ENCODE measurements at regions not wholly inside any gene's neighbourhood (a gene's known extent, or its start where the extent isn't known, plus 50 kb on each side); places are given as distances from the start of the nearest gene placed in this dataset.

DNA sequence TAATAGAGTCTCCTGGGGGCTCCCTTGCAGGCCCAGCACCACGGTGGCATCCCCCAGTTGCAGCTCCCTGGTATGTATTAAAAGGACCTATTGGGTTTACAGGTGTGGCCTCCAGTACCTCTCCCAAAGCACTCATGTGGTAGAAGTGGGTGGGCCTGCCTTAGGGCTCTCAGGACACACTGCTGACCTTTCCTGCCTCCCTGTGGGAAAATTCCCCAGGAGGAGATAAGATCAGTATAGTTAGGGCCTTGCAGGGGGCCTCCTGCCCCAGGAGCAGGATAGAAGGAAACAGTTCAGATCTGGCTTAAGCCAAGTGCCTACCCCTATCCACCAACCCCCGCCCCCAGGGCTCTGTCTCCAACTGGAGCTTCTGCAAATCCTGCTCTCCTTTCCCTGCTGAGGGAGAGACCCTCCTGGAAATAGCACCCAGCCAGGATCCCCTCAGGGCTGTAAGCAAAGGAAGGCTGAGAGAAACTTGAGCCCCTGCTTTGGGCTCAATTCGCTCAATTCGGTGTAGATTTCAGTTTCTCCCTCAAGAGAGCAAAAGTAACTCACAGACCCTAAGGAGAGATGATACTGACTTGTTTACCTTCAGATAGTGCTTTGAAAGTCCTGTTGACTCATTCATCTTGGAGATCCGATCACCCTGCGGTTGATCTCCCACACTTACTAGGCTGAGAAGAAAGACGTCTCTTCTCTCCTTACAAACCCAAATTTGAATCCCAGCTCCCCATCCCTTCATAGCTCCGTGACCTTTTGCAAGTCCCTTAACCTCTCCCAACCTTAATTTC lies 130.6 kb downstream of the WDR11 start:
- Histone ChIP-seq H4K20me1 (ENCODE audit: insufficient read depth, low read length) (no peaks in the 10 kb centered on the region), H3K27ac (ENCODE audit: low read depth, low read length, poor library complexity, severe bottlenecking) (no peak overlapping the region), H3K27me3 (ENCODE audit: insufficient read depth, low read length) (0 out of 2 replicates have a peak, but pooled peaks cover 4% of the 10 kb centered on the region), H3K9ac (ENCODE audit: low read length) (no peak overlapping the region), H3F3A (ENCODE audit: insufficient read depth, low read length) (no peaks in the 10 kb centered on the region), H3K4me2 (ENCODE audit: low read length) (no peak overlapping the region), H3K4me3 (ENCODE audit: low read depth, low read length, poor library complexity, severe bottlenecking) (no peak overlapping the region), H2AFZ (ENCODE audit: low read length) (no peak overlapping the region), H3K79me2 (ENCODE audit: insufficient read depth, low read length) (no peaks in the 10 kb centered on the region), H3K9me3 (ENCODE audit: low read length) (no peaks in the 10 kb centered on the region), H3K9me2 (ENCODE audit: low read depth, low read length) (no peaks in the 10 kb centered on the region), H3K36me3 (ENCODE audit: insufficient read depth, low read length) (no peaks in the 10 kb centered on the region), H3K4me1 (ENCODE audit: insufficient read depth, low read length, severe bottlenecking) (no peaks in the 10 kb centered on the region)
- no peak for TF ChIP-seq EZH2 (IDR thresholded peaks at IDR 0.05; ENCODE audit: borderline replicate concordance, low read length)
- TF ChIP-seq, protein P1, sequence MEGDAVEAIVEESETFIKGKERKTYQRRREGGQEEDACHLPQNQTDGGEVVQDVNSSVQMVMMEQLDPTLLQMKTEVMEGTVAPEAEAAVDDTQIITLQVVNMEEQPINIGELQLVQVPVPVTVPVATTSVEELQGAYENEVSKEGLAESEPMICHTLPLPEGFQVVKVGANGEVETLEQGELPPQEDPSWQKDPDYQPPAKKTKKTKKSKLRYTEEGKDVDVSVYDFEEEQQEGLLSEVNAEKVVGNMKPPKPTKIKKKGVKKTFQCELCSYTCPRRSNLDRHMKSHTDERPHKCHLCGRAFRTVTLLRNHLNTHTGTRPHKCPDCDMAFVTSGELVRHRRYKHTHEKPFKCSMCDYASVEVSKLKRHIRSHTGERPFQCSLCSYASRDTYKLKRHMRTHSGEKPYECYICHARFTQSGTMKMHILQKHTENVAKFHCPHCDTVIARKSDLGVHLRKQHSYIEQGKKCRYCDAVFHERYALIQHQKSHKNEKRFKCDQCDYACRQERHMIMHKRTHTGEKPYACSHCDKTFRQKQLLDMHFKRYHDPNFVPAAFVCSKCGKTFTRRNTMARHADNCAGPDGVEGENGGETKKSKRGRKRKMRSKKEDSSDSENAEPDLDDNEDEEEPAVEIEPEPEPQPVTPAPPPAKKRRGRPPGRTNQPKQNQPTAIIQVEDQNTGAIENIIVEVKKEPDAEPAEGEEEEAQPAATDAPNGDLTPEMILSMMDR (IDR thresholded peaks at IDR 0.05; ENCODE audit: low read length), result no peak

DNA sequence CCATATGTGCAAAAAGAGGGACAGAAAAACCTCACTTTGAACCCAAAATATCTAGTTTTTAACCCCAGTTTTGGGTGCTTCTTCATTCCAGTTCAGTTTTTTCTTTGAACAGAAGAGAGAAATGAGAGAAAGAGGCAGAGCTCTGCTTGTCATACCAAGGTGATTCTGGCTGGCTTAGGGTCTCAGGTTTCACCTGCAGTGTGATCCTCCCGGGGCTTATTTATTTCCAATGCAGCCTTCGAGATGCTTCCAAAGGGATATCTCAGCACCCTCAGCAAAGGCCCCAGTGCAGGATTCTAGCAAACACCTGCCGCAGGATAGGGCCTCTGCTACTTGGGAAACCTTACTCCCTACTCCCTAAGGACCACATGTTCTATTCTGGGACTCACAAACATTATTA lies 131.3 kb downstream of the WDR11 start:
- no peaks in the 10 kb centered on the region for H3K4me1 ChIP-seq (ENCODE audit: insufficient read depth, low read length, severe bottlenecking)
- no peak overlapping the region for H3K4me3 ChIP-seq (ENCODE audit: low read depth, low read length, poor library complexity, severe bottlenecking)
- H3K36me3 ChIP-seq (ENCODE audit: insufficient read depth, low read length), result no peaks in the 10 kb centered on the region

DNA sequence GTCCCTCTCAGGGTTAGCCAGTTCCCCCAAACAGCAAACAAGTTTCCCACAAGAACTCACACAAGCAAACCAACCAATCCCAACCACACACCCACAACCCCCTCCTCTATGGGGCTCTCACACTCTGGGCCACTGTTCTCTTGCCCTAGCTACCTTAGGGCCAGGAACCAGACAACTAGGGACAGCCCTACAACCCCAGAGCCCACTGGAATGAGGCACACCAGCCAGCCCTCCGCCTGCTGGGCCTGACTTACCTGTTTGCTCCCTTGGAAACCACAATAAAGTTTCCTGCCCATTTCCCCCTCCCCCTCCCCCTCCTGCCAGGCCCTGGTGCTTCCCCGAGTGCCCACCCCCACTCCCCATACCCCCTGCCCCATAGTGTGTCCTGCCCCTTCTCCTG lies 132.6 kb downstream of the WDR11 start:
- Histone ChIP-seq H3K9ac (ENCODE audit: low read length) (no peak overlapping the region), H3F3A (ENCODE audit: insufficient read depth, low read length) (no peaks in the 10 kb centered on the region), H3K36me3 (ENCODE audit: insufficient read depth, low read length) (no peaks in the 10 kb centered on the region), H3K79me2 (ENCODE audit: insufficient read depth, low read length) (no peaks in the 10 kb centered on the region), H3K27me3 (ENCODE audit: insufficient read depth, low read length) (no peaks in the 10 kb centered on the region), H4K20me1 (ENCODE audit: insufficient read depth, low read length) (no peaks in the 10 kb centered on the region), H3K9me3 (ENCODE audit: low read length) (no peaks in the 10 kb centered on the region), H3K4me3 (ENCODE audit: low read depth, low read length, poor library complexity, severe bottlenecking) (no peak overlapping the region), H3K9me2 (ENCODE audit: low read depth, low read length) (no peaks in the 10 kb centered on the region), H3K27ac (ENCODE audit: low read depth, low read length, poor library complexity, severe bottlenecking) (no peak overlapping the region), H3K4me2 (ENCODE audit: low read length) (no peak overlapping the region), H3K4me1 (ENCODE audit: insufficient read depth, low read length, severe bottlenecking) (no peaks in the 10 kb centered on the region), H2AFZ (ENCODE audit: low read length) (no peak overlapping the region)
- TF ChIP-seq, protein P1 (IDR thresholded peaks at IDR 0.05; ENCODE audit: low read length), result no peak
- TF ChIP-seq EZH2 (IDR thresholded peaks at IDR 0.05; ENCODE audit: borderline replicate concordance, low read length), result no peak

More for the DNA sequence above, 131.3 kb downstream of the WDR11 start:
- H3K9me3 ChIP-seq (ENCODE audit: low read length), result no peaks in the 10 kb centered on the region
- H3K9me2 ChIP-seq (ENCODE audit: low read depth, low read length), result no peaks in the 10 kb centered on the region
- no peak overlapping the region for H3K27ac ChIP-seq (ENCODE audit: low read depth, low read length, poor library complexity, severe bottlenecking)
- H3K9ac ChIP-seq (ENCODE audit: low read length), result no peak overlapping the region
- no peaks in the 10 kb centered on the region for H3K79me2 ChIP-seq (ENCODE audit: insufficient read depth, low read length)
- no peaks in the 10 kb centered on the region for H3F3A ChIP-seq (ENCODE audit: insufficient read depth, low read length)
- H2AFZ ChIP-seq (ENCODE audit: low read length), result no peak overlapping the region
- 0 out of 2 replicates have a peak, but pooled peaks cover 2% of the 10 kb centered on the region for H3K27me3 ChIP-seq (ENCODE audit: insufficient read depth, low read length)
- TF ChIP-seq, protein P1 (IDR thresholded peaks at IDR 0.05; ENCODE audit: low read length), result no peak
- TF ChIP-seq EZH2 (IDR thresholded peaks at IDR 0.05; ENCODE audit: borderline replicate concordance, low read length), result no peak
- no peak overlapping the region for H3K4me2 ChIP-seq (ENCODE audit: low read length)
- H4K20me1 ChIP-seq (ENCODE audit: insufficient read depth, low read length), result no peaks in the 10 kb centered on the region
